ENCODE measurements at regions not wholly inside any gene's neighbourhood (a gene's known extent, or its start where the extent isn't known, plus 50 kb on each side); places are given as distances from the start of the nearest gene placed in this dataset.

DNA sequence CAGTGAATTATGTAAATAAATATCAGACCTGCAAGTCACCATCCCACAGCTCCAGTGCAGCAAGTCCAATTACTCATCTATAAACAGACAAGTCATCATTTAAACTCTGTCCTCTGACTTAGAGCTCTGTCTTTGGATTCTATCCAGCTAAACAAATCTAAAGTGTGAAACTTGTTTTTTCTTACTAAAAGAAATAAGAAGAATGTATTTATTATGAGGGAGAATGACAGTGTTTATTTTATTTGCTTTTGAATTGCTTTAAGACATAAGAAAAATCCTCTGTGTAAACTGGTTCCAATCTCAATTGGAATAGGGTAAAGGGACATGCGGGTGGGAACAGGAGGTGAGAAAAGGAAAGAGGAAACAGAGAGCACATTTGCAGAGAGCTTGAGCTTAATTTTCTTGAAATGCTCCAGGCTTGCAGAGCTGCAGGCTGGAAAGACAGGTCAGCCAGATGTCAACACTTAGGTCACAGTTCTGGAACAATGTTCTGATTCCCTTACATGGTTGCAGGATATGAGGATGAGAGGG lies 355.8 kb downstream of the MEIS1 start:
- Histone ChIP-seq H3K4me1 (peaks cover 0 to 5% (median 0%) of the 10 kb centered on the region in 9 donors), H3K9me3 (no peaks in the 10 kb centered on the region), H3K27me3 (no peaks in the 10 kb centered on the region), H3K4me3 (no peak overlapping the region), H3K36me3 (no peaks in the 10 kb centered on the region), H3K27ac (no peak overlapping the region)
- TF ChIP-seq, protein P1, sequence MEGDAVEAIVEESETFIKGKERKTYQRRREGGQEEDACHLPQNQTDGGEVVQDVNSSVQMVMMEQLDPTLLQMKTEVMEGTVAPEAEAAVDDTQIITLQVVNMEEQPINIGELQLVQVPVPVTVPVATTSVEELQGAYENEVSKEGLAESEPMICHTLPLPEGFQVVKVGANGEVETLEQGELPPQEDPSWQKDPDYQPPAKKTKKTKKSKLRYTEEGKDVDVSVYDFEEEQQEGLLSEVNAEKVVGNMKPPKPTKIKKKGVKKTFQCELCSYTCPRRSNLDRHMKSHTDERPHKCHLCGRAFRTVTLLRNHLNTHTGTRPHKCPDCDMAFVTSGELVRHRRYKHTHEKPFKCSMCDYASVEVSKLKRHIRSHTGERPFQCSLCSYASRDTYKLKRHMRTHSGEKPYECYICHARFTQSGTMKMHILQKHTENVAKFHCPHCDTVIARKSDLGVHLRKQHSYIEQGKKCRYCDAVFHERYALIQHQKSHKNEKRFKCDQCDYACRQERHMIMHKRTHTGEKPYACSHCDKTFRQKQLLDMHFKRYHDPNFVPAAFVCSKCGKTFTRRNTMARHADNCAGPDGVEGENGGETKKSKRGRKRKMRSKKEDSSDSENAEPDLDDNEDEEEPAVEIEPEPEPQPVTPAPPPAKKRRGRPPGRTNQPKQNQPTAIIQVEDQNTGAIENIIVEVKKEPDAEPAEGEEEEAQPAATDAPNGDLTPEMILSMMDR (IDR thresholded peaks at IDR 0.05) = no peak
- WGBS, 2 donors = 48 to 54% methylated on average over 1 of the region's 1 CpG
- intact Hi-C loops (cut with DNase I) = no loop called here
- DNase-seq (peak in 1 of 2 donors; percentile 15), ATAC-seq (peak in 5 of 8 donors; percentile 24 to 82 (median 47))

DNA sequence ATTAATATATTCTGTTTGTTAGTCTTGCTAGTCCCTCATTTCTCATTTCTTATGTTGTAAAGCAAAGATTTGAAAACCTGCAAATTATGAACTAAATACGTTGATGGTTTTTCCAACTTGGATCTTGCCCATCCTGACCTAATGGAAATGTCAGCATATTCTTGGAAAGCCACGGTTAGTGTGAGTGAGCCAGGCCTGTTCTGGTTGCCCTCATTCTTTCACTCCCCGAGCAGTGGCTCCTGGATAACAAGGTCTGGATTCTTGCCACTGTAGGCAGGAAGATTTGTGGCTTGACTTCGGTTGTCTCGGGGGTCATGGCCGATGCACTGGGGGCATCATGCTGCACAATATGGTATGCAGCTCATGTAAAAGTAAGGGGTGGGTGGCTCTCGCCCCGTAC lies 359.1 kb downstream of the MEIS1 start:
- 59 to 63% methylated on average over 8 of the region's 8 CpGs for WGBS, 2 donors
- Histone ChIP-seq H3K27me3 (no peaks in the 10 kb centered on the region), H3K36me3 (no peaks in the 10 kb centered on the region), H3K4me1 (peaks cover 0 to 5% (median 0%) of the 10 kb centered on the region in 9 donors), H3K4me3 (no peak overlapping the region), H3K9me3 (no peaks in the 10 kb centered on the region), H3K27ac (no peak overlapping the region)
- no peak for DNase-seq
- no peak for ATAC-seq
- TF ChIP-seq, protein P1 (IDR thresholded peaks at IDR 0.05) = no peak
- intact Hi-C loops (cut with DNase I) = no loop called here

DNA sequence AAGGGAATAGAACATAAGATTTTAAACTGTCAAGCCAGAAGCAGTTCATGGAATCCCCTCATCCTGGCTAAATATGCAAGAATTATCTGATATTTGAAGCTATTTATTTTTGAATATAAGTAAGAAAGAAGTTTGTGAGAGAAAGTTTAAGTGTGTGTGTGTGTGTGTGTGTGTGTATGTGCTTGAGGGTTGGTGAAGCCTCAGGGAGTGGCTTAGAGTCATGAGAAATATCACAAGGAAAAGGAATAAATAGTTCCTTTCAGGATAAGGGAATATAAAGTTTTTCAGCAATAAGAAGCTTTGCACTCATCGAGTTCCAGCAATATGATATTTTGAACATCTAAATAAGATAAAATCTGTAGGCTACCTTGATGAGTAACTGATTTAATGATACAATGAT lies 359.6 kb downstream of the MEIS1 start:
- WGBS, 2 donors = 72 to 93% methylated on average over 1 of the region's 1 CpG
- TF ChIP-seq, protein P1 (IDR thresholded peaks at IDR 0.05) = no peak

DNA sequence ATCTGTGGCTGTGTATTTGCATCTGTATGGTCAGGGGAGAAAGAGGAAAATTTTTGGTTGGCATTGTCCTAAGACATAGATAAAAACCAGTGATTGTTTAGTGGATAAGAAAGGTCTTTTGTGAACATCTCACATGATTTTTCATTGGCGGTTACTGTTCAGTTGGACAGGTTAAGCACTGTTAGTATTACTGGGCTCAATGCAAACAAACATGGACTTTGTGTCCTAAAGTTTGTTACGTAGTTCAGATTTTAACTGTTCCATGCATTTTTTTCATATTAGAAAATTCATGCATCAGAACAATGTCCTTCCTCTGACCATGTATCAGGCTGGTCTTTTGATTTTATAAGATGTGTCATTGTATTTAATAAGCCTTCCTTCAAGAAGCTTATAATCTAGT lies 368.0 kb downstream of the MEIS1 start:
- no peak overlapping the region for H3K4me3 ChIP-seq
- no peak for ATAC-seq
- DNase-seq = no peak
- no peaks in the 10 kb centered on the region for H3K9me3 ChIP-seq
- WGBS, 2 donors = 94 to 95% methylated on average over 2 of the region's 2 CpGs
- no peaks in the 10 kb centered on the region for H3K4me1 ChIP-seq
- intact Hi-C loops (cut with DNase I) = no loop called here
- no peak overlapping the region for H3K27ac ChIP-seq
- H3K27me3 ChIP-seq = no peaks in the 10 kb centered on the region
- no peaks in the 10 kb centered on the region for H3K36me3 ChIP-seq
- TF ChIP-seq, protein P1 (IDR thresholded peaks at IDR 0.05) = no peak

More for the DNA sequence above, 359.6 kb downstream of the MEIS1 start:
- intact Hi-C loops (cut with DNase I) = no loop called here
- no peak overlapping the region for H3K4me3 ChIP-seq
- H3K9me3 ChIP-seq = no peaks in the 10 kb centered on the region
- H3K27me3 ChIP-seq = no peaks in the 10 kb centered on the region
- no peak overlapping the region for H3K27ac ChIP-seq
- no peaks in the 10 kb centered on the region for H3K36me3 ChIP-seq
- ATAC-seq (no peak), DNase-seq (no peak)
- H3K4me1 ChIP-seq = peaks cover 0 to 5% (median 0%) of the 10 kb centered on the region in 9 donors
